Ascending aorta (tissue), 2 donors: ENCODE measurements at regions not wholly inside any gene's neighbourhood (a gene's known extent, or its start where the extent isn't known, plus 50 kb on each side); places are given as distances from the start of the nearest gene placed in this dataset.

Source experiments
- DNase-seq, 2 donors: peaks; one replicate each; pipeline ENCODE4 v3.0.0-alpha.2; 2019; ENCODE audit warnings: low spot score in 2 of 2
- H3K27ac ChIP-seq, 2 donors: fragments of 200-600 bp; sonication (generic); one replicate each; pipeline ENCODE4 v1.5.1; 2016 to 2017; ENCODE audit warnings: mild to moderate bottlenecking in 1 of 2
- H3K27me3 ChIP-seq: fragments of 200-600 bp; sonication (generic); one replicate; pipeline ENCODE4 v1.5.1; 2017
- H3K36me3 ChIP-seq, 2 donors: fragments of 200-600 bp; sonication (generic); one replicate each; pipeline ENCODE4 v1.5.1; 2016
- H3K4me1 ChIP-seq, 2 donors: fragments of 200-600 bp; sonication (generic); one replicate each; pipeline ENCODE4 v1.5.1; 2016 to 2017; ENCODE audit warnings: mild to moderate bottlenecking in 1 of 2
- H3K4me3 ChIP-seq, 2 donors: fragments of 200-600 bp; sonication (generic); one replicate each; pipeline ENCODE4 v1.5.1; 2016 to 2017; ENCODE audit warnings: mild to moderate bottlenecking in 1 of 2
- H3K9me3 ChIP-seq, 2 donors: fragments of 200-600 bp; sonication (generic); one replicate each; pipeline ENCODE4 v1.5.1; 2016
- CTCF ChIP-seq, 3 experiments: fragments of 200-600 bp in 2 of 3; fragments of 450-650 bp in 1 of 3; sonication (generic) in 2 of 3; IDR thresholded peaks; one replicate each; pipeline ENCODE4 v1.5.1; 2016 to 2019; ENCODE audit warnings: antibody characterized with exemption in 3 of 3, mild to moderate bottlenecking in 1 of 3, moderate library complexity in 1 of 3
- intact Hi-C: fragments of 100-400 bp; cut with DNase I; formaldehyde crosslinking; loops from one replicate; pipeline ENCODE4 v1.15.1; 2023

GRCh38 chr4:145307120-145307519, 126.7 kb upstream of the OTUD4 start:
- no peak overlapping the region for H3K4me3 ChIP-seq
- no peak overlapping the region for H3K27ac ChIP-seq
- DNase-seq: no peak
- no peaks in the 10 kb centered on the region for H3K27me3 ChIP-seq
- no peaks in the 10 kb centered on the region for H3K4me1 ChIP-seq
- intact Hi-C loops: no loop called here
- no peaks in the 10 kb centered on the region for H3K36me3 ChIP-seq
- H3K9me3 ChIP-seq: no peaks in the 10 kb centered on the region
- no peak for TF ChIP-seq CTCF (IDR thresholded peaks at IDR 0.05)

GRCh38 chr4:145302725-145303124, 122.3 kb upstream of the OTUD4 start:
- Histone ChIP-seq H3K4me3 (no peak overlapping the region), H3K36me3 (no peaks in the 10 kb centered on the region), H3K9me3 (no peaks in the 10 kb centered on the region), H3K27ac (no peak overlapping the region), H3K4me1 (no peaks in the 10 kb centered on the region), H3K27me3 (no peaks in the 10 kb centered on the region)
- intact Hi-C loops: no loop called here
- TF ChIP-seq CTCF (IDR thresholded peaks at IDR 0.05): no peak
- no peak for DNase-seq

GRCh38 chr4:145301386-145302080, 121.1 kb upstream of the OTUD4 start:
- no peak for TF ChIP-seq CTCF (IDR thresholded peaks at IDR 0.05)
- Histone ChIP-seq H3K9me3 (no peaks in the 10 kb centered on the region), H3K36me3 (no peaks in the 10 kb centered on the region), H3K27me3 (no peaks in the 10 kb centered on the region), H3K4me1 (no peaks in the 10 kb centered on the region), H3K27ac (no peak overlapping the region), H3K4me3 (no peak overlapping the region)
- intact Hi-C loops: no loop called here
- no peak for DNase-seq

- no peak for TF ChIP-seq CTCF (IDR thresholded peaks at IDR 0.05)
- no peak for DNase-seq
- Histone ChIP-seq H3K27ac (no peak overlapping the region), H3K9me3 (no peaks in the 10 kb centered on the region), H3K4me1 (no peaks in the 10 kb centered on the region), H3K36me3 (no peaks in the 10 kb centered on the region), H3K4me3 (no peak overlapping the region), H3K27me3 (no peaks in the 10 kb centered on the region)
- intact Hi-C loops: no loop called here
These were observed 119.1 kb upstream of the OTUD4 start for GRCh38 chr4:145299380-145300076.

- intact Hi-C loops: no loop called here
- no peaks in the 10 kb centered on the region for H3K9me3 ChIP-seq
- TF ChIP-seq CTCF (IDR thresholded peaks at IDR 0.05): no peak
- no peak overlapping the region for H3K27ac ChIP-seq
- H3K36me3 ChIP-seq: no peaks in the 10 kb centered on the region
- no peak overlapping the region for H3K4me3 ChIP-seq
- H3K27me3 ChIP-seq: no peaks in the 10 kb centered on the region
- DNase-seq: no peak
- no peaks in the 10 kb centered on the region for H3K4me1 ChIP-seq
These were observed 118.5 kb upstream of the OTUD4 start for GRCh38 chr4:145298885-145299284.
